ENCODE measurements at regions not wholly inside any gene's neighbourhood (a gene's known extent, or its start where the extent isn't known, plus 50 kb on each side); places are given as distances from the start of the nearest gene placed in this dataset.

- Mint-ChIP-seq H3K4me1 (ENCODE audit: unreplicated experiment) (no peaks in the 10 kb centered on the region), H3K27ac (no peak overlapping the region), H3K4me3 (no peak overlapping the region), H3K36me3 (no peaks in the 10 kb centered on the region), H3K27me3 (peaks cover 4% of the 10 kb centered on the region), H3K9me3 (no peaks in the 10 kb centered on the region)
- no peak for DNase-seq (ENCODE audit: extremely low spot score, unreplicated experiment)
- TF ChIP-seq CTCF (conservative IDR thresholded peaks at IDR 0.05): no peak
Measured at GRCh38 chr14:30507209-30507608, 51.7 kb upstream of the G2E3 start.

Data from type B pancreatic cell (in vitro differentiated cells).